ENCODE measurements at regions not wholly inside any gene's neighbourhood (a gene's known extent, or its start where the extent isn't known, plus 50 kb on each side); places are given as distances from the start of the nearest gene placed in this dataset.
"Not testable (repeated sequence)": the region's sequence is repeated elsewhere in the genome, so short reads cannot be mapped to it uniquely, and the experiment has no call there.

DNA sequence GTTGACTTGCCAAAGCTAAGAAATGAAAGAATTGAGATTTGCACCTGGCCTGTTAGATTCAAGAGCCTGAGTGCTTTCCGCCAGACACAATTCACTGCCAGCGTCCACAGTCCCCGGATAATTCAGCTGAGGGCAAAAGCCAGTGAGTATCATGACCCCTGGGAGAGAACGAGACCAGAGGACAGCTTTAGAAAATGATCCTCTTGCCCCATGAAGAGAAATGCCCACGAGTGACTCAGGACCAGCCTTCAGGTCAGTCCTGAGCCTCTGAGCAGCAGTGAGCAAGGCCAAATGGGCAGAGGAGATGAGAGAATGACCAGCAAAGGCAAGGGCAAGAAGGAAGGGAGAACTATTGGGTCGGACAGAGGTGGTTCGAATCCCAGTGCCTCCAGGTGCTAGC lies 273.5 kb downstream of the FAM43A start (continued):
- TF ChIP-seq, protein P1, sequence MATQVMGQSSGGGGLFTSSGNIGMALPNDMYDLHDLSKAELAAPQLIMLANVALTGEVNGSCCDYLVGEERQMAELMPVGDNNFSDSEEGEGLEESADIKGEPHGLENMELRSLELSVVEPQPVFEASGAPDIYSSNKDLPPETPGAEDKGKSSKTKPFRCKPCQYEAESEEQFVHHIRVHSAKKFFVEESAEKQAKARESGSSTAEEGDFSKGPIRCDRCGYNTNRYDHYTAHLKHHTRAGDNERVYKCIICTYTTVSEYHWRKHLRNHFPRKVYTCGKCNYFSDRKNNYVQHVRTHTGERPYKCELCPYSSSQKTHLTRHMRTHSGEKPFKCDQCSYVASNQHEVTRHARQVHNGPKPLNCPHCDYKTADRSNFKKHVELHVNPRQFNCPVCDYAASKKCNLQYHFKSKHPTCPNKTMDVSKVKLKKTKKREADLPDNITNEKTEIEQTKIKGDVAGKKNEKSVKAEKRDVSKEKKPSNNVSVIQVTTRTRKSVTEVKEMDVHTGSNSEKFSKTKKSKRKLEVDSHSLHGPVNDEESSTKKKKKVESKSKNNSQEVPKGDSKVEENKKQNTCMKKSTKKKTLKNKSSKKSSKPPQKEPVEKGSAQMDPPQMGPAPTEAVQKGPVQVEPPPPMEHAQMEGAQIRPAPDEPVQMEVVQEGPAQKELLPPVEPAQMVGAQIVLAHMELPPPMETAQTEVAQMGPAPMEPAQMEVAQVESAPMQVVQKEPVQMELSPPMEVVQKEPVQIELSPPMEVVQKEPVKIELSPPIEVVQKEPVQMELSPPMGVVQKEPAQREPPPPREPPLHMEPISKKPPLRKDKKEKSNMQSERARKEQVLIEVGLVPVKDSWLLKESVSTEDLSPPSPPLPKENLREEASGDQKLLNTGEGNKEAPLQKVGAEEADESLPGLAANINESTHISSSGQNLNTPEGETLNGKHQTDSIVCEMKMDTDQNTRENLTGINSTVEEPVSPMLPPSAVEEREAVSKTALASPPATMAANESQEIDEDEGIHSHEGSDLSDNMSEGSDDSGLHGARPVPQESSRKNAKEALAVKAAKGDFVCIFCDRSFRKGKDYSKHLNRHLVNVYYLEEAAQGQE (IDR thresholded peaks at IDR 0.05; ENCODE audit: unreplicated experiment) = no peak
- TF ChIP-seq POLR2AphosphoS5 (IDR thresholded peaks at IDR 0.05; ENCODE audit: low read depth) (no peak), CREB1 (CRISPR knock-in tag; IDR thresholded peaks at IDR 0.05; ENCODE audit: low read depth) (no peak), EZH2 (IDR thresholded peaks at IDR 0.05; ENCODE audit: low read depth, unreplicated experiment) (no peak)

DNA sequence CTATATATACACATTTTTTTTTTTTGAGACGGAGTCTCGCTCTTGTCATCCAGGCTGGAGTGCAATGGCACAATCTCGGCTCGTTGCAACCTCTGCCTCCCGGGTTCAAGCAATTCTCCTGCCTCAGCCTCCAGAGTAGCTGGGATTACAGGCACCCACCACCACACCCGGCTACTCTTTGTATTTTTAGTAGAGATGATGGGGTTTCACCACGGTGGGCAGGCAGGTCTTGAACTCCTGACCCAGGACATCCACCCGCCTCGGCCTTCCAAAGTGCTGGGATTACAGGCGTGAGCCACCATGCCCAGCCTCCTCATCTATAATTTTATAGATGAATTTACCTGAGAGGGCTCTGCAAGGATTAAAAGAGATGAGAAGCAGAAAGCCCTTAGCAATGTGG lies 274.0 kb downstream of the FAM43A start:
- H3K36me3 ChIP-seq (ENCODE audit: insufficient read depth); H3K4me3 ChIP-seq; H3K9me3 Mint-ChIP-seq; H3K9me2 ChIP-seq (ENCODE audit: insufficient read depth); H3K4me3 Mint-ChIP-seq; H3K36me3 Mint-ChIP-seq (ENCODE audit: low read depth); H3K27me3 Mint-ChIP-seq (ENCODE audit: insufficient read depth, low read depth, poor library complexity); H3K4me2 ChIP-seq; H3F3A ChIP-seq (replicated peaks; ENCODE audit: low read depth); H4K20me1 ChIP-seq (replicated peaks; ENCODE audit: insufficient read depth); ATAC-seq; H3K27me3 ChIP-seq (ENCODE audit: insufficient read depth); H2AFZ ChIP-seq; H3K4me1 ChIP-seq (ENCODE audit: insufficient read depth); H3K27ac ChIP-seq (ENCODE audit: low read depth); H3K27ac Mint-ChIP-seq; DNase-seq (ENCODE audit: low spot score); H3K4me1 Mint-ChIP-seq; H3K79me2 ChIP-seq (replicated peaks; ENCODE audit: insufficient read depth): not testable (repeated sequence)

DNA sequence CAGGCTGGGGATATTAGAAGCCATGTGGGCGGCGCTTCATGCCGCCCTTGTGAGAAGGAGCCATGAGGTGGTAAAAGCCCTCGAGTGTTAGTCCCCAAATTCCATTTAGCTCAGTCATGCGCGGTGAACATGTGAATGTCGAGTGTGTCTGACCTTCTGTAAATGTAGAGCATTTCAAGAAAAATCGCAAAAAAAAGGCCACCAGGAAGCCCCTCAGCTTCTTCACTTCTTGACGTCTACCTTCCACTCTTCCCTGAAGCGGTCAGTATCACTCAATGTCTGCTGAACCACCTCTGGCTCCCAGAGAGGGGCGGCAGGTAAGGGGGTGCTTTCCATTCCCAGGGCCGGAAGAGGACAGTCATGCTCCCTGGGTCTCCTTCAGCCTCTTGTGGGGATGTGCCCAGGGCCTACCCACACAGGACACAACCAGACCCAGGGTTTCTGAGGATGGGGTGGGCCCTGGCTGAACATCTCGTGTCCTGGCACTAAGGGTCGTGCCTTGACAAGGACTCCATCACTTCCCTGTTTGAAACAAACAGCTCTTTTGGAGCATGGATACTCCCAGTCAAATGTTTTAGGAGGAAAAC lies 274.9 kb downstream of the FAM43A start:
- Histone ChIP-seq H3K4me3 (no peak overlapping the region), H3K27me3 (ENCODE audit: insufficient read depth) (no peaks in the 10 kb centered on the region), H4K20me1 (replicated peaks; ENCODE audit: insufficient read depth) (no peaks in the 10 kb centered on the region), H3K4me1 (ENCODE audit: insufficient read depth) (no peaks in the 10 kb centered on the region; the same call in 1 of the 2 replicates), H2AFZ (no peak overlapping the region), H3K79me2 (replicated peaks; ENCODE audit: insufficient read depth) (no peaks in the 10 kb centered on the region), H3K27ac (ENCODE audit: low read depth) (no peak overlapping the region), H3K9me2 (ENCODE audit: insufficient read depth) (no peaks in the 10 kb centered on the region), H3F3A (replicated peaks; ENCODE audit: low read depth) (no peaks in the 10 kb centered on the region), H3K36me3 (ENCODE audit: insufficient read depth) (no peaks in the 10 kb centered on the region), H3K4me2 (no peak overlapping the region)
- ATAC-seq (no peak), DNase-seq (ENCODE audit: low spot score) (no peak)
- H3K27me3 Mint-ChIP-seq (ENCODE audit: insufficient read depth, low read depth, poor library complexity) = peaks cover 6% of the 10 kb centered on the region
- no peak overlapping the region for H3K27ac Mint-ChIP-seq
- H3K4me3 Mint-ChIP-seq = no peak overlapping the region
- H3K9me3 Mint-ChIP-seq = no peaks in the 10 kb centered on the region
- H3K4me1 Mint-ChIP-seq = peaks cover 4% of the 10 kb centered on the region; the same call in 1 of the 3 replicates
- H3K36me3 Mint-ChIP-seq (ENCODE audit: low read depth) = no peaks in the 10 kb centered on the region
- TF ChIP-seq CTCF (conservative IDR thresholded peaks at IDR 0.05; ENCODE audit: low read depth in 2 of 2) = no peak
- TF ChIP-seq ZNF114 (CRISPR knock-in tag; IDR thresholded peaks at IDR 0.05) = no peak
- no peak for TF ChIP-seq CREB1 (CRISPR knock-in tag; IDR thresholded peaks at IDR 0.05; ENCODE audit: low read depth)
- TF ChIP-seq NANOG (IDR thresholded peaks at IDR 0.05; ENCODE audit: borderline replicate concordance) = no peak
- TF ChIP-seq, protein P2, sequence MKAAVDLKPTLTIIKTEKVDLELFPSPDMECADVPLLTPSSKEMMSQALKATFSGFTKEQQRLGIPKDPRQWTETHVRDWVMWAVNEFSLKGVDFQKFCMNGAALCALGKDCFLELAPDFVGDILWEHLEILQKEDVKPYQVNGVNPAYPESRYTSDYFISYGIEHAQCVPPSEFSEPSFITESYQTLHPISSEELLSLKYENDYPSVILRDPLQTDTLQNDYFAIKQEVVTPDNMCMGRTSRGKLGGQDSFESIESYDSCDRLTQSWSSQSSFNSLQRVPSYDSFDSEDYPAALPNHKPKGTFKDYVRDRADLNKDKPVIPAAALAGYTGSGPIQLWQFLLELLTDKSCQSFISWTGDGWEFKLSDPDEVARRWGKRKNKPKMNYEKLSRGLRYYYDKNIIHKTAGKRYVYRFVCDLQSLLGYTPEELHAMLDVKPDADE (IDR thresholded peaks at IDR 0.05) = no peak
- TF ChIP-seq, protein P1 (IDR thresholded peaks at IDR 0.05; ENCODE audit: unreplicated experiment) = no peak
- TF ChIP-seq POLR2AphosphoS5 (IDR thresholded peaks at IDR 0.05; ENCODE audit: low read depth) = no peak
- TF ChIP-seq EZH2 (IDR thresholded peaks at IDR 0.05; ENCODE audit: low read depth, unreplicated experiment) = no peak
- TF ChIP-seq JUNB (IDR thresholded peaks at IDR 0.05; ENCODE audit: unreplicated experiment) = no peak
- no peak for TF ChIP-seq EZH2phosphoT487 (IDR thresholded peaks at IDR 0.05; ENCODE audit: unreplicated experiment)

Measured in GM23338 (cell line).